SK-N-SH treated with all-trans-retinoic acid at 6 μM for 48 hours (cell line): ENCODE measurements at regions not wholly inside any gene's neighbourhood (a gene's known extent, or its start where the extent isn't known, plus 50 kb on each side); places are given as distances from the start of the nearest gene placed in this dataset.

Source experiments
- ATAC-seq: fragments of 200-7000 bp; cut with Tn5 transposase; 3 replicates; pipeline ENCODE4 v1.9.1; 2020; ENCODE audit warnings: mild to moderate bottlenecking, moderate library complexity
- ARNTL ChIP-seq: fragments of 450-650 bp; formaldehyde crosslinking; IDR thresholded peaks from 2 replicates; pipeline ENCODE4 v1.5.0; 2020; ENCODE audit warnings: low read depth, mild to moderate bottlenecking, moderate library complexity, borderline replicate concordance
- BACH2 ChIP-seq: fragments of 250-450 bp; sonication (Bioruptor Pico); IDR thresholded peaks from 2 replicates; pipeline ENCODE4 v1.9.0; 2021; ENCODE audit warnings: mild to moderate bottlenecking, borderline replicate concordance
- ESRRG ChIP-seq: fragments of 250-450 bp; sonication (Bioruptor Pico); IDR thresholded peaks from 2 replicates; pipeline ENCODE4 v1.6.1; 2021; ENCODE audit warnings: mild to moderate bottlenecking
- ISL1 ChIP-seq: fragments of 250-450 bp; sonication (Bioruptor Pico); IDR thresholded peaks from 2 replicates; pipeline ENCODE4 v2.1.2; 2022; ENCODE audit warnings: mild to moderate bottlenecking, moderate library complexity
- OSR1 ChIP-seq: fragments of 250-450 bp; sonication (Bioruptor Pico); IDR thresholded peaks from 2 replicates; pipeline ENCODE4 v1.8.0; 2022; ENCODE audit warnings: moderate library complexity, mild to moderate bottlenecking, inconsistent platforms
- PPARA ChIP-seq: fragments of 250-450 bp; sonication (Bioruptor Pico); IDR thresholded peaks from 2 replicates; pipeline ENCODE4 v1.5.0; 2020; ENCODE audit warnings: mild to moderate bottlenecking, borderline replicate concordance
- RARB ChIP-seq: fragments of 250-450 bp; sonication (Bioruptor Pico); IDR thresholded peaks from 2 replicates; pipeline ENCODE4 v1.8.0; 2021; ENCODE audit warnings: mild to moderate bottlenecking, moderate library complexity
- SNAI2 ChIP-seq: fragments of 250-450 bp; sonication (Bioruptor Pico); IDR thresholded peaks from 2 replicates; pipeline ENCODE4 v1.5.0; 2020; ENCODE audit warnings: mild to moderate bottlenecking, moderate library complexity
- TCF4 ChIP-seq: fragments of 250-450 bp; sonication (Bioruptor Pico); IDR thresholded peaks from 2 replicates; pipeline ENCODE4 v1.8.0; 2021; ENCODE audit warnings: mild to moderate bottlenecking, moderate library complexity, borderline replicate concordance
- ZC3H10 ChIP-seq: fragments of 250-450 bp; sonication (Bioruptor Pico); IDR thresholded peaks from 2 replicates; pipeline ENCODE4 v1.5.1; 2021; ENCODE audit warnings: mild to moderate bottlenecking, moderate library complexity
- ZFP3 ChIP-seq: fragments of 250-450 bp; sonication (Bioruptor Pico); IDR thresholded peaks from 2 replicates; pipeline ENCODE4 v1.5.0; 2020; ENCODE audit warnings: mild to moderate bottlenecking, moderate library complexity
- ZNF70 ChIP-seq: fragments of 450-650 bp; formaldehyde crosslinking; IDR thresholded peaks from 2 replicates; pipeline ENCODE4 v1.5.0; 2020; ENCODE audit warnings: mild to moderate bottlenecking, moderate library complexity
- ZNF8 ChIP-seq: fragments of 450-650 bp; formaldehyde crosslinking; IDR thresholded peaks from 2 replicates; pipeline ENCODE4 v1.5.0; 2020; ENCODE audit warnings: mild to moderate bottlenecking, moderate library complexity
- TF ChIP-seq, protein P1 (sequence below): fragments of 250-450 bp; sonication (Bioruptor Pico); IDR thresholded peaks from 2 replicates; pipeline ENCODE4 v1.8.0; 2021; ENCODE audit warnings: low read depth, mild to moderate bottlenecking, moderate library complexity, borderline replicate concordance
- TF ChIP-seq, protein P2 (sequence below): fragments of 250-450 bp; sonication (Bioruptor Pico); IDR thresholded peaks from 2 replicates; pipeline ENCODE4 v1.8.0; 2020; ENCODE audit warnings: mild to moderate bottlenecking, moderate library complexity, borderline replicate concordance
- TF ChIP-seq, protein P3 (sequence below): fragments of 250-450 bp; sonication (Bioruptor Pico); IDR thresholded peaks from 2 replicates; pipeline ENCODE4 v1.5.1; 2020; ENCODE audit warnings: low read depth, mild to moderate bottlenecking, moderate library complexity
- TF ChIP-seq, protein P4 (sequence below): fragments of 250-450 bp; sonication (Bioruptor Pico); IDR thresholded peaks from 2 replicates; pipeline ENCODE4 v1.5.1; 2021; ENCODE audit warnings: mild to moderate bottlenecking, moderate library complexity

DNA sequence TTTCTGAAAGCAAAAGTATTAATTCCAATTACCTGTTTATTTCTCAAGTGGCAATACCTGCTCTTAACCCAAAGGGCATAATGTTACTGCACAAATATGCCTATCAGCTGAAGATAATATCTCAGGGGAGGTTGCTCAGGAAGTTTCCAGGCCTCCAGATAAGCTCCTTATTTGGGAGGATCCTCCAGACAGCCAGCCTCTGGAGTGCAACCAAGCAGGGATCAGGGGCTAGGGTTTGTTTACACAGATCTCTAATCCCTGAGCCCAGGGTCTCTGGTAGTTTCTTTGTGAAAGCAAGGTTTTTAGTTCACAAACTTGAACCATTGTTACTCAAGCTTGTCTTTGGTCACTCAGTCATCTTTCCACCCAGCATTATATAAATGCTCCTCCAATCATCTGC, 124.4 kb downstream of the SLC38A4 start:
- TF ChIP-seq, protein P1, sequence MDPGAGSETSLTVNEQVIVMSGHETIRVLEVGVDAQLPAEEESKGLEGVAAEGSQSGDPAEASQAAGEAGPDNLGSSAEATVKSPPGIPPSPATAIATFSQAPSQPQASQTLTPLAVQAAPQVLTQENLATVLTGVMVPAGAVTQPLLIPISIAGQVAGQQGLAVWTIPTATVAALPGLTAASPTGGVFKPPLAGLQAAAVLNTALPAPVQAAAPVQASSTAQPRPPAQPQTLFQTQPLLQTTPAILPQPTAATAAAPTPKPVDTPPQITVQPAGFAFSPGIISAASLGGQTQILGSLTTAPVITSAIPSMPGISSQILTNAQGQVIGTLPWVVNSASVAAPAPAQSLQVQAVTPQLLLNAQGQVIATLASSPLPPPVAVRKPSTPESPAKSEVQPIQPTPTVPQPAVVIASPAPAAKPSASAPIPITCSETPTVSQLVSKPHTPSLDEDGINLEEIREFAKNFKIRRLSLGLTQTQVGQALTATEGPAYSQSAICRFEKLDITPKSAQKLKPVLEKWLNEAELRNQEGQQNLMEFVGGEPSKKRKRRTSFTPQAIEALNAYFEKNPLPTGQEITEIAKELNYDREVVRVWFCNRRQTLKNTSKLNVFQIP (CRISPR knock-in tag): no peak
- TF ChIP-seq ZFP3 (CRISPR knock-in tag): no peak
- TF ChIP-seq, all 23 proteins: peak for 0
- ATAC-seq: no peak

DNA sequence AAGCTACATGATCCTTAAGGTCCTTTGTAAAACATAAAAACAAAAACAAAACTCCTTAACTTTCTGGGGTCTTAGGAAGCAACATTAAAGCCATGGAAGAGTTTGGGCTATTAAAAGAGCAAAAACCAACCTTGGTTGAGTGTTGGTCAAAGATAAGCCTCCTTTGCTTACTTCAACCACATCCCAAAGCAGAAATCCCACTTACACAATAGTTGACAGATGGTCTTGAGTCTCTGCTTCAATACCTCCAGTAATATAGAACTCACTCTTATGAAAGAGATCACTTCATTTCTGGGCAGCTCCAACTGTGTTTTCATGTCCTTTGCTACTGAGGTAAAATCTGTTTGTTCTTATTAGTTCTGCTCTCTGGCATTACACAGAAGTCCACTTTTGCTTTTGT, 125.8 kb downstream of the SLC38A4 start:
- TF ChIP-seq ZNF8 (CRISPR knock-in tag) (no peak), OSR1 (CRISPR knock-in tag) (no peak), ZFP3 (CRISPR knock-in tag) (no peak), ARNTL (CRISPR knock-in tag) (no peak), SNAI2 (CRISPR knock-in tag) (no peak)
- TF ChIP-seq, protein P2, sequence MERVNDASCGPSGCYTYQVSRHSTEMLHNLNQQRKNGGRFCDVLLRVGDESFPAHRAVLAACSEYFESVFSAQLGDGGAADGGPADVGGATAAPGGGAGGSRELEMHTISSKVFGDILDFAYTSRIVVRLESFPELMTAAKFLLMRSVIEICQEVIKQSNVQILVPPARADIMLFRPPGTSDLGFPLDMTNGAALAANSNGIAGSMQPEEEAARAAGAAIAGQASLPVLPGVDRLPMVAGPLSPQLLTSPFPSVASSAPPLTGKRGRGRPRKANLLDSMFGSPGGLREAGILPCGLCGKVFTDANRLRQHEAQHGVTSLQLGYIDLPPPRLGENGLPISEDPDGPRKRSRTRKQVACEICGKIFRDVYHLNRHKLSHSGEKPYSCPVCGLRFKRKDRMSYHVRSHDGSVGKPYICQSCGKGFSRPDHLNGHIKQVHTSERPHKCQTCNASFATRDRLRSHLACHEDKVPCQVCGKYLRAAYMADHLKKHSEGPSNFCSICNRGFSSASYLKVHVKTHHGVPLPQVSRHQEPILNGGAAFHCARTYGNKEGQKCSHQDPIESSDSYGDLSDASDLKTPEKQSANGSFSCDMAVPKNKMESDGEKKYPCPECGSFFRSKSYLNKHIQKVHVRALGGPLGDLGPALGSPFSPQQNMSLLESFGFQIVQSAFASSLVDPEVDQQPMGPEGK (CRISPR knock-in tag): no peak
- TF ChIP-seq, protein P3, sequence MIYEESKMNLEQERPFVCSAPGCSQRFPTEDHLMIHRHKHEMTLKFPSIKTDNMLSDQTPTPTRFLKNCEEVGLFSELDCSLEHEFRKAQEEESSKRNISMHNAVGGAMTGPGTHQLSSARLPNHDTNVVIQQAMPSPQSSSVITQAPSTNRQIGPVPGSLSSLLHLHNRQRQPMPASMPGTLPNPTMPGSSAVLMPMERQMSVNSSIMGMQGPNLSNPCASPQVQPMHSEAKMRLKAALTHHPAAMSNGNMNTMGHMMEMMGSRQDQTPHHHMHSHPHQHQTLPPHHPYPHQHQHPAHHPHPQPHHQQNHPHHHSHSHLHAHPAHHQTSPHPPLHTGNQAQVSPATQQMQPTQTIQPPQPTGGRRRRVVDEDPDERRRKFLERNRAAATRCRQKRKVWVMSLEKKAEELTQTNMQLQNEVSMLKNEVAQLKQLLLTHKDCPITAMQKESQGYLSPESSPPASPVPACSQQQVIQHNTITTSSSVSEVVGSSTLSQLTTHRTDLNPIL: no peak
- TF ChIP-seq, protein P1 (CRISPR knock-in tag): no peak
- TF ChIP-seq, all 23 proteins: peak for 0
- ATAC-seq: no peak

DNA sequence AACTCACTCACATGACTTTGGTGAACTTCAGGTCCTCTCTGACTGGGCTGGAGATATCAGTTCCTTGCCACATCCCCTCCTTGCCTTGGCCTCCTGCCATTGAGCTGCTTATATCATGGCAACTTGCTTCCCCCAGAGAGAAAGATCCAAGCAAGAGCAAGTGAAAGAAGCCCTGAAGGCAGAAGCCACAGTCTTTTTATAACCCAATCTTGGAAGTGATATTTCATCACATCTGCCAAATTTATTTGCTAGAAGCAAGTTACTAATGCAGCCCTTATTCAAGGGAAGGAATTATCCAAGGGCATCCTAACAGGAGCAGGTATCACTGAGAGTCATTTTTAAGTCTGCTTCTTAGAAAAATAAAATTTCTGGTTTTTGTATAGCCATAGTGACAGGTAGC, 127.8 kb downstream of the SLC38A4 start:
- TF ChIP-seq TCF4 (CRISPR knock-in tag) (no peak), OSR1 (CRISPR knock-in tag) (no peak), ISL1 (CRISPR knock-in tag) (no peak), ZNF70 (CRISPR knock-in tag) (no peak), ZFP3 (CRISPR knock-in tag) (no peak), ESRRG (CRISPR knock-in tag) (no peak), PPARA (CRISPR knock-in tag) (no peak), ZNF8 (CRISPR knock-in tag) (no peak), ZC3H10 (no peak), RARB (CRISPR knock-in tag) (no peak), SNAI2 (CRISPR knock-in tag) (no peak), BACH2 (CRISPR knock-in tag) (no peak)
- TF ChIP-seq, protein P2 (CRISPR knock-in tag): no peak
- TF ChIP-seq, protein P1 (CRISPR knock-in tag): no peak
- TF ChIP-seq, protein P4, sequence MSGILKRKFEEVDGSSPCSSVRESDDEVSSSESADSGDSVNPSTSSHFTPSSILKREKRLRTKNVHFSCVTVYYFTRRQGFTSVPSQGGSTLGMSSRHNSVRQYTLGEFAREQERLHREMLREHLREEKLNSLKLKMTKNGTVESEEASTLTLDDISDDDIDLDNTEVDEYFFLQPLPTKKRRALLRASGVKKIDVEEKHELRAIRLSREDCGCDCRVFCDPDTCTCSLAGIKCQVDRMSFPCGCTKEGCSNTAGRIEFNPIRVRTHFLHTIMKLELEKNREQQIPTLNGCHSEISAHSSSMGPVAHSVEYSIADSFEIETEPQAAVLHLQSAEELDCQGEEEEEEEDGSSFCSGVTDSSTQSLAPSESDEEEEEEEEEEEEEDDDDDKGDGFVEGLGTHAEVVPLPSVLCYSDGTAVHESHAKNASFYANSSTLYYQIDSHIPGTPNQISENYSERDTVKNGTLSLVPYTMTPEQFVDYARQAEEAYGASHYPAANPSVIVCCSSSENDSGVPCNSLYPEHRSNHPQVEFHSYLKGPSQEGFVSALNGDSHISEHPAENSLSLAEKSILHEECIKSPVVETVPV (CRISPR knock-in tag): no peak
- TF ChIP-seq, protein P3: no peak
- no peak for ATAC-seq
